Lung (tissue), 11 donors: ENCODE measurements at regions not wholly inside any gene's neighbourhood (a gene's known extent, or its start where the extent isn't known, plus 50 kb on each side); places are given as distances from the start of the nearest gene placed in this dataset.

Experiments
- ATAC-seq: fragments of 200-7000 bp; cut with Tn5 transposase; one replicate; pipeline ENCODE4 v1.9.1; 2020; ENCODE audit warnings: moderate number of reproducible peaks; ENCODE audit not compliant: insufficient read depth, low FRiP score
- DNase-seq, 3 donors: peaks; one replicate each; pipeline ENCODE4 v3.0.0-alpha.2; 2013 to 2017
- H3K27ac ChIP-seq, 2 donors: one replicate each; pipeline ENCODE4 v1.5.1; 2013; ENCODE audit warnings: mild to moderate bottlenecking in 2 of 2, moderate library complexity in 2 of 2, control low read depth in 1 of 2, inconsistent platforms in 1 of 2, low read depth in 1 of 2, low read length in 1 of 2
- H3K27me3 ChIP-seq, 3 donors: one replicate each; pipeline ENCODE4 v1.5.1; 2013; ENCODE audit warnings: low read length in 2 of 3; ENCODE audit not compliant: control insufficient read depth in 3 of 3, insufficient read depth in 3 of 3
- H3K36me3 ChIP-seq, 4 donors: one replicate each; pipeline ENCODE4 v1.5.1; 2013; ENCODE audit warnings: low read length in 4 of 4, mild to moderate bottlenecking in 1 of 4, moderate library complexity in 1 of 4; ENCODE audit not compliant: control insufficient read depth in 4 of 4, insufficient read depth in 4 of 4
- H3K4me1 ChIP-seq, 5 donors: one replicate each; pipeline ENCODE4 v1.5.1; 2013; ENCODE audit warnings: low read length in 5 of 5, mild to moderate bottlenecking in 2 of 5, moderate library complexity in 1 of 5; ENCODE audit not compliant: control insufficient read depth in 5 of 5, insufficient read depth in 5 of 5
- H3K4me3 ChIP-seq: one replicate; pipeline ENCODE4 v1.5.1; 2013; ENCODE audit warnings: mild to moderate bottlenecking, control low read depth, moderate library complexity
- H3K9ac ChIP-seq, 2 donors: one replicate each; pipeline ENCODE4 v1.5.1; 2013; ENCODE audit warnings: low read length in 2 of 2, control low read depth in 1 of 2; ENCODE audit not compliant: insufficient read depth in 1 of 2
- H3K9me3 ChIP-seq, 4 donors: one replicate each; pipeline ENCODE4 v1.5.1; 2013; ENCODE audit warnings: low read length in 3 of 4, mild to moderate bottlenecking in 1 of 4, moderate library complexity in 1 of 4; ENCODE audit not compliant: control insufficient read depth in 4 of 4, insufficient read depth in 3 of 4
- whole genome bisulfite sequencing, 2 donors: extraction: QIAGEN DNeasy Blood & Tissue Kit; methylation state at CpG; one replicate each; pipeline ENCODE4 v1.1.7; 2013; 5-methylcytosine and 5-hydroxymethylcytosine counted together
- TF ChIP-seq, protein P1 (sequence below): IDR thresholded peaks from 2 replicates; pipeline ENCODE4 v1.5.1; 2012; ENCODE audit warnings: mild to moderate bottlenecking; ENCODE audit errors: control extremely low read depth, extremely low read depth
- donor health status: control.
- donor health status: control.
- donor health status: Bipolar disorder and iron deficiency.
- donor health status: healthy.
- donor health status: DM: yes; HTN: yes; CAD: no.

DNA sequence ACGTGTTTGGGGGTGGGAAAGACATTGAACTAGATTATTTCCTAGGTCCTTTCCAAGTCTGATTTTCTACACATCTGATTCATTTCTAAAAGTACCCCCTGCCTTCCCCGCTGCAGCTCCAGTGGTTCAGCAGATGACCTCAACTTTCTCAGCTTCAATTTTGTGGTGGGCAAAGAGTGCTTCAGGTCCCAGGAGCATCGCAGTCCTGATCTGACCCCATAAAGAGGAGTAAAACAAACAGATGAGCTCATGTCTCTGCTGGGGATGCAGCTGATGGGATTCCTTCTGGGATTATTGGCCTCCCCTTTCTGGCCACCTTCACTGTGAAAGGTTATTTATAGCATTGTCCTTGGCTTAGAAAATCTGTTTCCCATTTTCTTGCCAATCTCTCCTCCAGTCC lies 337.0 kb upstream of the PLXNA2 start:
- Histone ChIP-seq H3K27ac (no peak overlapping the region), H3K27me3 (peaks cover 0 to 11% (median 0%) of the 10 kb centered on the region in 3 donors), H3K36me3 (no peaks in the 10 kb centered on the region), H3K9ac (no peak overlapping the region), H3K4me3 (no peak overlapping the region), H3K9me3 (no peaks in the 10 kb centered on the region), H3K4me1 (peaks cover 0 to 9% (median 2%) of the 10 kb centered on the region in 5 donors)
- WGBS, 2 donors = 74 to 85% methylated on average over 3 of the region's 3 CpGs
- DNase-seq (no peak), ATAC-seq (no peak)
- TF ChIP-seq, protein P1, sequence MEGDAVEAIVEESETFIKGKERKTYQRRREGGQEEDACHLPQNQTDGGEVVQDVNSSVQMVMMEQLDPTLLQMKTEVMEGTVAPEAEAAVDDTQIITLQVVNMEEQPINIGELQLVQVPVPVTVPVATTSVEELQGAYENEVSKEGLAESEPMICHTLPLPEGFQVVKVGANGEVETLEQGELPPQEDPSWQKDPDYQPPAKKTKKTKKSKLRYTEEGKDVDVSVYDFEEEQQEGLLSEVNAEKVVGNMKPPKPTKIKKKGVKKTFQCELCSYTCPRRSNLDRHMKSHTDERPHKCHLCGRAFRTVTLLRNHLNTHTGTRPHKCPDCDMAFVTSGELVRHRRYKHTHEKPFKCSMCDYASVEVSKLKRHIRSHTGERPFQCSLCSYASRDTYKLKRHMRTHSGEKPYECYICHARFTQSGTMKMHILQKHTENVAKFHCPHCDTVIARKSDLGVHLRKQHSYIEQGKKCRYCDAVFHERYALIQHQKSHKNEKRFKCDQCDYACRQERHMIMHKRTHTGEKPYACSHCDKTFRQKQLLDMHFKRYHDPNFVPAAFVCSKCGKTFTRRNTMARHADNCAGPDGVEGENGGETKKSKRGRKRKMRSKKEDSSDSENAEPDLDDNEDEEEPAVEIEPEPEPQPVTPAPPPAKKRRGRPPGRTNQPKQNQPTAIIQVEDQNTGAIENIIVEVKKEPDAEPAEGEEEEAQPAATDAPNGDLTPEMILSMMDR = no peak

DNA sequence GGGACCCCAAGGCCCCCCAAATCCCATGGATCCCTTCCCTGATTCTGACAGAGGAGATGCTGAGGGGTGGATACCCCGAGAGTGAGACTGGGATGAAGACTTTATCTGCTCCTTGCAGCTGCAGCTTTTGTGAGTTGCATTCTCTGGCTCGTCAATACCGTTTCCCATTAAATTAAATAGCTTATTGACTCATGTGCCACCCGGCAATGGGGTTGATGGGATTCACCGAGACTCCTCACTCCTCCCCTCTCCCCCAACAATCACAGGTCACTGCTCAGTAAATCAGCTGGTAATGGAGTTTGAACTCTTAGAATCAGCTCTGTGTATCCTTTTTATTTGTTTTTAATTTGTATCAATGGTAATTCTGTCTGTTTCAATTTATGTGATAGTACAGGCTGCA lies 337.5 kb upstream of the PLXNA2 start:
- Histone ChIP-seq H3K36me3 (no peaks in the 10 kb centered on the region), H3K27me3 (peaks cover 0 to 11% (median 0%) of the 10 kb centered on the region in 3 donors), H3K9me3 (no peaks in the 10 kb centered on the region), H3K4me3 (no peak overlapping the region), H3K4me1 (peaks cover 0 to 9% (median 2%) of the 10 kb centered on the region in 5 donors), H3K27ac (no peak overlapping the region), H3K9ac (no peak overlapping the region)
- no peak for ATAC-seq
- no peak for DNase-seq
- TF ChIP-seq, protein P1 = no peak
- WGBS, 2 donors = 87 to 93% methylated on average over 5 of the region's 5 CpGs

DNA sequence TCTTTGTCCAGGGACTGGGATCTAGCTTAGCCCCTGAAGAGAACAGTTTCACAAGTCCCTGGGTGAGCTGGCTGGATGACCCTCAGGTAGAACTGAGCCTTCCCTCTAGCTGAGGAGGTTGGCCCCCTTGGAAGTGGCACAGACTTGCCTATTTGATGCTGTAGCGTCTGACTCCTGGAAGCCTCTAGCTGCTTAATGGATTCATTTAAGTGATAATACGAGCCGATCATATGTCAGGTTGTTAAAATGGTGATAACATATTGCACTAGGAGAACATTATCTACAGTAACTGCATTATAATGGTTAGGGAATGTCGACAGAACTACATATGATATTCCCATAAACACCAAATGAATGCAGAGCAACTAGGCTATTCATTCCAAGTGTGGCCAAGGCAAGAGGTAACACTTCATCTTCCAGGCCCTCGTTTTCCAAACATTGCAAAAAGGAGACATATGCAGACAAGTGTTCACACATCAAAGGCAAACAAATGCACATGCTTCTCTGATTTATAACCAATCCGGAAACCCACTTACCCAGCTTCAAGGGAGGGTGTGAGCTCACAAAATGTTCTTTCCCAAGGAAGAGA lies 340.1 kb upstream of the PLXNA2 start:
- H3K27me3 ChIP-seq = peaks cover 0 to 11% (median 0%) of the 10 kb centered on the region in 3 donors
- peaks cover 0 to 9% (median 0%) of the 10 kb centered on the region in 5 donors for H3K4me1 ChIP-seq
- H3K9me3 ChIP-seq = no peaks in the 10 kb centered on the region
- no peak overlapping the region for H3K27ac ChIP-seq
- DNase-seq = peak; percentile 69 to 90 (median 86)
- H3K9ac ChIP-seq = no peak overlapping the region
- H3K36me3 ChIP-seq = no peaks in the 10 kb centered on the region
- ATAC-seq = no peak
- WGBS, 2 donors = 60 to 70% methylated on average over 6 of the region's 6 CpGs
- H3K4me3 ChIP-seq = no peak overlapping the region
- TF ChIP-seq, protein P1 = no peak

DNA sequence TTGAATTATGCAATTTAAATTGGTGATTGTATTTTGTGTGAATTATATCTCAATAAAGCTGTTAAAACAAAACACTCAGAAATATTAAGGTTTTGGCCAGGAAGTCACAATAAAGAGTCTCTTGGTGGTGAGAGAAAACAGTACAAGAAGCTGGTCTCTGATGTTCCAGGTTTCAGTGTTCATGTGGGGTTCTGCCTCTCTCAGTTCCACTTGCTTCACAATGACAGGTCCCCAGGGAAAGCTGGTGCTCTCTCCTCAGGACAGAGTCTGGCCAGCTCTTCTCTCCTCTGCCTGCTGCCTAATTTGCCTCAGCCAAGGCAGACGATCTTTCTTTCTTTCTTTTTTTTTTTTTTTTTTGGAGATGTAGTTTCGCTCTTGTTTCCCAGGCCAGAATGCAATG lies 342.9 kb upstream of the PLXNA2 start:
- DNase-seq (no peak), ATAC-seq (no peak)
- peaks cover 0 to 9% (median 0%) of the 10 kb centered on the region in 5 donors for H3K4me1 ChIP-seq
- 75 to 84% methylated on average over 2 of the region's 2 CpGs for WGBS, 2 donors
- no peaks in the 10 kb centered on the region for H3K9me3 ChIP-seq
- H3K4me3 ChIP-seq = no peak overlapping the region
- no peak overlapping the region for H3K27ac ChIP-seq
- H3K27me3 ChIP-seq = peaks cover 0 to 14% (median 0%) of the 10 kb centered on the region in 3 donors
- H3K9ac ChIP-seq = no peak overlapping the region
- TF ChIP-seq, protein P1 = no peak
- no peaks in the 10 kb centered on the region for H3K36me3 ChIP-seq
